GM12873 (cell line): ENCODE measurements at regions not wholly inside any gene's neighbourhood (a gene's known extent, or its start where the extent isn't known, plus 50 kb on each side); places are given as distances from the start of the nearest gene placed in this dataset.

Experiments used
- TF ChIP-seq, protein P1 (sequence below): IDR thresholded peaks from 2 replicates; pipeline ENCODE4 v1.5.1; 2012; ENCODE audit warnings: low read depth, mild to moderate bottlenecking, moderate library complexity, low read length, control low read depth; ENCODE audit not compliant: insufficient read depth; ENCODE audit errors: missing control alignments

DNA sequence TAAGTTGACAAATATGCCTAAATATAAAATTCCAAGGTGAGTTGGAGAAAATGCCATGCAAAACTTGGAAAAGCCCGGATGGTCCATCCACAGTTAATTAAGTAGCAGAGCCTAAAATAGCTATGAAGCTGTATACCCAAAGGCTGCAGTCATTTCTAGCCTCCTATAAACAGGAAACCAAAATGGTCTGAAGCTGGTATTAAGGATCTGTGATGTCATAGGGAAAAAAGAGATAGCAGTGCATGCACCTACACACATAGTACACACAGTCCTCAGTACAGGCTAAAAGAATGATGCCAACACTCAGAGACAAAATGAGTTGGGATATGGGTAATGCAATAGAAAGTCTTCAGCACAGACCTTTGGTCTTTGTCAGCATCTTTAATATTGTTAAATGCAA, 736.9 kb downstream of the EFNB2 start:
- TF ChIP-seq, protein P1, sequence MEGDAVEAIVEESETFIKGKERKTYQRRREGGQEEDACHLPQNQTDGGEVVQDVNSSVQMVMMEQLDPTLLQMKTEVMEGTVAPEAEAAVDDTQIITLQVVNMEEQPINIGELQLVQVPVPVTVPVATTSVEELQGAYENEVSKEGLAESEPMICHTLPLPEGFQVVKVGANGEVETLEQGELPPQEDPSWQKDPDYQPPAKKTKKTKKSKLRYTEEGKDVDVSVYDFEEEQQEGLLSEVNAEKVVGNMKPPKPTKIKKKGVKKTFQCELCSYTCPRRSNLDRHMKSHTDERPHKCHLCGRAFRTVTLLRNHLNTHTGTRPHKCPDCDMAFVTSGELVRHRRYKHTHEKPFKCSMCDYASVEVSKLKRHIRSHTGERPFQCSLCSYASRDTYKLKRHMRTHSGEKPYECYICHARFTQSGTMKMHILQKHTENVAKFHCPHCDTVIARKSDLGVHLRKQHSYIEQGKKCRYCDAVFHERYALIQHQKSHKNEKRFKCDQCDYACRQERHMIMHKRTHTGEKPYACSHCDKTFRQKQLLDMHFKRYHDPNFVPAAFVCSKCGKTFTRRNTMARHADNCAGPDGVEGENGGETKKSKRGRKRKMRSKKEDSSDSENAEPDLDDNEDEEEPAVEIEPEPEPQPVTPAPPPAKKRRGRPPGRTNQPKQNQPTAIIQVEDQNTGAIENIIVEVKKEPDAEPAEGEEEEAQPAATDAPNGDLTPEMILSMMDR: no peak

DNA sequence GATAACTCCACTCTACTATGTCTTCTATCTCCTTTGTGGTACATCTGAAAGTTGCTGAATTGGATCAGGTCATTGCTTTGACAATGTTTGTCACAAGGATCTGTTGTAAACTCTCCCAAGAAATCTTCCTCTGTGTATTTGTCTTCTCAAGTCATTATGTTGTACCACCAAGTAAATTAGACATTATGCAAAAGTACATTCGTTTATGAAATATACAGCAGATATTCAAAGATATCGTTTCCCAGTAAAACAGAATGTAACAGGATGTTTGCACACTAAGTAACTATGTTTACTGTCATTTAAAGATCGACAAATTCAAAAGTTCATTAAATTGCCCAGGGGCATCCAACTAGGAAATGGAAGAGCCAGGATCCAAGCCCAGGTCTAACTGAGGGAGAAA, 739.4 kb downstream of the EFNB2 start:
- TF ChIP-seq, protein P1: no peak

DNA sequence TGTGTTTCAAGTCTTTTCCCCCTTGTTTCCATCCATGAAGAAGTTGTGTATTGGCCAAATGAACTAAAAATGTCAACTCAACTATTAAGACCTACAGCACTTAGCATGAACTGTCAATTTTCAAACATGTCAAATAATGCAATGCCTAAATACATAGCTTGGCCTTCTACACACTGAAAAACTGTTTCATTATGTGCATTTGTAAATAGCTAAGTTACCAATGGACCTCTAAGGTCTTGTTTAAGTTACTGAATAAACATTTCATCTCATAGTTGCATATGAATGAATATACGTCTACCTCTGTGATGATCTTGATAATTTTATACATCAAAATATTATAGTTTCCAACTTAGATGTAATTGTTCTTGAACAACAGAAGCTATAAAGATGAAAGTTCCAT, 744.5 kb downstream of the EFNB2 start:
- TF ChIP-seq, protein P1: no peak

DNA sequence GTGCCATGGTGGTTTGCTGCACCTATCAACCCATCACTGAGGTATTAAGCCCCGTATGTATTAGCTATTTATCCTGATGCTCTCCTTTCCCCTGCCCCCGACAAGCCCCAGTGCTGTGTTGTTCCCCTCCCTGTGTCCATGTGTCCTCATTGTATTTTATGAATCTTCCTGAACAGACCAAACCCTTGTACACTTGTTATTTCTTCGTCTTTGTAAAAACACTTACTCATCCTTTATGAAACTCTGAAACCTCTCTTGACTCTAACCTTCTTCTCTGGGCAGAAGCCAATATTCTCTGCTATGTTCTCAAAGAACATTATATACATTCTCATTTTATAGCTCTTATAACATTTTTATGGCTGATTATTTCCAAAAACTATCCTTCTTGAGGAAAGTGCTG, 746.9 kb downstream of the EFNB2 start:
- TF ChIP-seq, protein P1: no peak

DNA sequence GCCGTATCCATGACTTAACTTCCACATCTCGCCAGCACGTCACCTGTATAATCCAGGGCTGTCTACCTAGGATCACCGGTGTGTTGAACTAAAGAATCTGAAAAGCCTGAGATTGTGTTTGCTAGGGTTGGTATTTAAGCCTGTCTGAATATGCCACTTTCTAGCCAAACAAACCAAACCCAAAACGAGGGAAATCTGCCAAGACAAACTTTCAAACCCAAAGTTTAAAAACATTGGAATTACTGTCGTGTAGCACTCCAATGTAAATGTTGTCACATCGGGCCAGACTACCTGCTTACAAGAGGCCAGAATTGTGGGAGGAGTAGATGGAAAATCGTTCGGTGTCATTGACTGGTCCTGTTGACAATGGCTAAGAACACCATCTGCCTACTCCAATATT, 747.8 kb downstream of the EFNB2 start:
- TF ChIP-seq, protein P1: no peak

DNA sequence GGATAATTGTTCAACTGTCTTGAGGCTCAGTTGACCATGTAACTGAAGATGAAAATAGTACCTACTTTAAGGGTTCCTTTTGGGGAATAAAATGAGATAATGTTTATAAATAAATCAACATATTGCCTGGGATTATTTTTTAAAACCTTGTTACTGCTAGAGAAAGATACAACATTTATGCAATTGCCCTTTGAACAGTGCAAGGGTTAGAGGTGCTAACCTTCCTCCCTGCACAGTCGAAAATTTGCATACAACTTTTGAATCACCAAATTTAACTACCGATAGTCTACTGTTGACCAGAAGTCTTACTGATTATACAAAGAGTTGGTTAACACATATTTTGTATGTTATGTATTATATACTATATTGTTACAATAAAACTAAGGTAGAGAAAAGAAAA, 750.0 kb downstream of the EFNB2 start:
- TF ChIP-seq, protein P1: no peak

DNA sequence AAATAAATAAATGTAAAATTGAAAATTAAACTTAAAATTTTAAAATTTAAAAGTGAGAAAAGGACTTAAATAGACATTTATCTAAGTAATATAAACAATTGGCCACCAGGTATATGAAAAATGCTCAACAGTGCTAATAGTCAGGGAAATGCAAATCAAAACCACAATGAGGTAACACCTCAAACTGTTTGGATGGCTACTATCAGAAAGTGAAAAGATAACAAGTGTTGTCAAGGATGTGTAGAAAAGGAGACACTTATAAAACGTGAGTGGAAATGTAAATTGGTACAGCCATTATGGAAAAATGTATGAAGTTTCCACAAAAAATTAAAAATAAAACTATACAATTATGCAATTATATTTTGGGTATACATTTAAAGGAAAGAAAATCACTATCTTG, 752.2 kb downstream of the EFNB2 start:
- TF ChIP-seq, protein P1: no peak
